Peyer's patch (tissue), 4 donors: ENCODE measurements at regions not wholly inside any gene's neighbourhood (a gene's known extent, or its start where the extent isn't known, plus 50 kb on each side); places are given as distances from the start of the nearest gene placed in this dataset.

Experiments used
- DNase-seq, 3 donors: peaks; one replicate each; pipeline ENCODE4 v3.0.0-alpha.2; 2017 to 2019
- H3K27ac ChIP-seq, 4 donors: fragments of 200-600 bp; sonication (generic); one replicate each; pipeline ENCODE4 v1.5.1; 2016 to 2019
- H3K27me3 ChIP-seq, 2 donors: fragments of 200-600 bp; sonication (generic); one replicate each; pipeline ENCODE4 v1.5.1; 2019
- H3K36me3 ChIP-seq, 3 donors: fragments of 200-600 bp; sonication (generic); one replicate each; pipeline ENCODE4 v1.5.1; 2016 to 2019
- H3K4me1 ChIP-seq, 4 donors: fragments of 200-600 bp; sonication (generic); one replicate each; pipeline ENCODE4 v1.5.1; 2016 to 2019
- H3K4me3 ChIP-seq, 4 donors: fragments of 200-600 bp; sonication (generic); 1 replicate in 3 of 4; 2 replicates in 1 of 4; pipeline ENCODE4 v1.5.1; 2016 to 2019; ENCODE audit warnings: mild to moderate bottlenecking in 1 of 4
- H3K9me3 ChIP-seq, 4 donors: fragments of 200-600 bp; sonication (generic); one replicate each; pipeline ENCODE4 v1.5.1; 2016 to 2019; ENCODE audit warnings: mild to moderate bottlenecking in 1 of 4
- CTCF ChIP-seq, 6 experiments: fragments of 450-650 bp in 4 of 6; fragments of 200-600 bp in 2 of 6; sonication (generic) in 1 of 6; IDR thresholded peaks; one replicate each; pipeline ENCODE4 v1.5.1; 2017 to 2019; ENCODE audit warnings: antibody characterized with exemption in 6 of 6, mild to moderate bottlenecking in 3 of 6, moderate library complexity in 1 of 6
- POLR2A ChIP-seq, 2 donors: fragments of 450-650 bp; IDR thresholded peaks; one replicate each; pipeline ENCODE4 v1.5.1; 2017; ENCODE audit warnings: antibody characterized with exemption in 2 of 2, mild to moderate bottlenecking in 2 of 2, moderate library complexity in 2 of 2

- DNase-seq: no peak
- H3K9me3 ChIP-seq: no peaks in the 10 kb centered on the region
Observed at GRCh38 chr20:23205211-23205610, 119.1 kb upstream of the CD93 start.

DNA sequence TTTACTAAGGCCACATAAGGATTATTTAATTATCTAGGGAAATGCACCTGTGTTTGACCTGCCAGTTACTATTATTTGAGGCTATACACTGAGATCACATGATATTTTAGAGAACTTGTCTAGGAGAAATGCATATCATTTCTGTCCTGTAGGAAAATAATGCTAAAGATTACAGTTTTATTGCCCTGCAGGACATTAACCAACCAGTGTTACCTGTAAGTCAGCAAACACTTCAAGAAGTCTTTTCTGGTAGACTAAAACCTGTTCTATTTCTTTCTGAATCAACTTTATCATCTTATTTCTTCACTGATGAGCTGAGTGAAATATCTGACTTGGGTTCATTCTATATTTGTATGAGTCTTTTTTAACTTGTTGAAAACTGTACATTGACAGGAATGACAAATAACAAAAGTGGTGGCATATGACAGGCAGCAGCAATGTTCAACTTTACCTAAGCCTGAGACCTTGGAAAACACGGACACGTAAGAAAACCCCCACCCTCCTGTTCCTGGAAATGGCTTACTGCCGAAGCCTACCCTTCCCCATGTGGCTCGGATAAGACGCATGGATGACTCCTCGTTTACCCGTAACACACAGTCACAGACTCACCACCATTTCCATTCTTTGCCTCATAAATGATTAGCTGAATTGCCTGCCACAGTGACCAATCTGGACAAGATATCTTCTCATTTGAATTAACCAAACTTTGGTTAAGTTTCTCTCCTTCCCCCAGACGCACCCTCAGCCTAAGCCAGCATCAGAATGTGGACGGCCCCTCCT, 118.0 kb upstream of the CD93 start:
- no peak for TF ChIP-seq CTCF (IDR thresholded peaks at IDR 0.05)
- no peak for TF ChIP-seq POLR2A (IDR thresholded peaks at IDR 0.05)
- Histone ChIP-seq H3K27me3 (no peaks in the 10 kb centered on the region), H3K9me3 (no peaks in the 10 kb centered on the region), H3K4me3 (no peak overlapping the region), H3K27ac (no peak overlapping the region), H3K4me1 (peaks cover 0 to 10% (median 0%) of the 10 kb centered on the region in 4 donors), H3K36me3 (no peaks in the 10 kb centered on the region)
- DNase-seq: no peak

More at GRCh38 chr20:23205211-23205610, 119.1 kb upstream of the CD93 start:
- TF ChIP-seq POLR2A (IDR thresholded peaks at IDR 0.05) (no peak), CTCF (IDR thresholded peaks at IDR 0.05) (no peak)
- Histone ChIP-seq H3K4me3 (no peak overlapping the region), H3K36me3 (no peaks in the 10 kb centered on the region), H3K27me3 (no peaks in the 10 kb centered on the region), H3K4me1 (peaks cover 0 to 10% (median 0%) of the 10 kb centered on the region in 4 donors), H3K27ac (peak overlapping the region in 2 of 4 donors; percentile 12 to 56)

- no peaks in the 10 kb centered on the region for H3K9me3 ChIP-seq
- no peak overlapping the region for H3K27ac ChIP-seq
- H3K36me3 ChIP-seq: no peaks in the 10 kb centered on the region
- H3K4me1 ChIP-seq: peaks cover 0 to 10% (median 0%) of the 10 kb centered on the region in 4 donors
- no peak for DNase-seq
- TF ChIP-seq CTCF (IDR thresholded peaks at IDR 0.05): no peak
- no peak for TF ChIP-seq POLR2A (IDR thresholded peaks at IDR 0.05)
- H3K27me3 ChIP-seq: no peaks in the 10 kb centered on the region
- no peak overlapping the region for H3K4me3 ChIP-seq
Observed at GRCh38 chr20:23203310-23203709, 117.2 kb upstream of the CD93 start.

GRCh38 chr20:23201658-23202057, 115.5 kb upstream of the CD93 start:
- TF ChIP-seq CTCF (IDR thresholded peaks at IDR 0.05) (no peak), POLR2A (IDR thresholded peaks at IDR 0.05) (no peak)
- H3K9me3 ChIP-seq: no peaks in the 10 kb centered on the region

DNA sequence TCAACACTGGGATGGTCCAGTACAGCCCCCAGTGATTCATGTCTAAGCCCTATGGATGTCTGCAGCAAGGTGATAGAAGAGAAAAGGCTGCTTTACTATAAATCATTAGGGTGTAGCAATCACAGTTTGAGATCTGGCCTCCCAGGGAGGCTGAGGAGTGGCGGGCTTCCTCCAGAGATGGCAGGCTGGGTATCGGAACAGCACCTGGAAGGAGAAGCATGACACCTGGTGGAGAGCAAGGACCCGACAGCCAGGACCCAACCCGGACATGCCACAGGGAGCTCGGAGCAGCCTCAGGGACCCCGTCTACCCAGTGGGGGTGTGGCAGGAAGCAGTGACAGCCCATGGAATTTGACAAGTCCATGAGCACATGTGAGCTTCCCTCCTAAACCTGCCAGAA, 114.8 kb upstream of the CD93 start:
- TF ChIP-seq POLR2A (IDR thresholded peaks at IDR 0.05) (no peak), CTCF (IDR thresholded peaks at IDR 0.05) (peak in 4 of 6 experiments; percentile 25 to 70 (median 62))

More at GRCh38 chr20:23201658-23202057, 115.5 kb upstream of the CD93 start:
- peaks cover 0 to 10% (median 0%) of the 10 kb centered on the region in 4 donors for H3K4me1 ChIP-seq
- H3K27ac ChIP-seq: no peak overlapping the region
- H3K4me3 ChIP-seq: no peak overlapping the region
- H3K36me3 ChIP-seq: no peaks in the 10 kb centered on the region
- no peaks in the 10 kb centered on the region for H3K27me3 ChIP-seq
- no peak for DNase-seq

More for the DNA sequence above, 114.8 kb upstream of the CD93 start:
- Histone ChIP-seq H3K36me3 (no peaks in the 10 kb centered on the region), H3K9me3 (no peaks in the 10 kb centered on the region), H3K27ac (no peak overlapping the region), H3K4me3 (no peak overlapping the region), H3K4me1 (peaks cover 0 to 5% (median 0%) of the 10 kb centered on the region in 4 donors), H3K27me3 (no peaks in the 10 kb centered on the region)
- DNase-seq: peak in 1 of 3 donors; percentile 59
